ENCODE measurements at regions not wholly inside any gene's neighbourhood (a gene's known extent, or its start where the extent isn't known, plus 50 kb on each side); places are given as distances from the start of the nearest gene placed in this dataset.

DNA sequence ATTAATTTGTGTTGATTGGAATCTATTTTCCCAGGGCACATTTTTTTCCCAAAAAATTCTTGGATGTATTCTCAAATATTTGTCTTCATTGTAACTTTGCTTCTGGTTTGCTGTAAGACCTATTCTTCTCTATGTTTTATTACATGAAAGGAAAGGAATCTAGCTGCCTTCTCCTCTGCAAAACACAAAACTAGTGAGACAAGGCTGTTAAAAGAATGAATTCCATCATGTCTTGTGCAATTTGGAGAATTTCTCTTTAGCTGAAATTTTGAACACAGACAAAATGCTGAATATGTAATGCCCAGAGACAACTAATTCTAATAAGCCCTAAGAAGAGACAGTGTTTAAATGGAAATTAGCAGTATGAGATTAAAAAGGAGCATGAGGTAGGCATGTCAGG, 275.9 kb downstream of the CDH20 start:
- DNase-seq = no peak

DNA sequence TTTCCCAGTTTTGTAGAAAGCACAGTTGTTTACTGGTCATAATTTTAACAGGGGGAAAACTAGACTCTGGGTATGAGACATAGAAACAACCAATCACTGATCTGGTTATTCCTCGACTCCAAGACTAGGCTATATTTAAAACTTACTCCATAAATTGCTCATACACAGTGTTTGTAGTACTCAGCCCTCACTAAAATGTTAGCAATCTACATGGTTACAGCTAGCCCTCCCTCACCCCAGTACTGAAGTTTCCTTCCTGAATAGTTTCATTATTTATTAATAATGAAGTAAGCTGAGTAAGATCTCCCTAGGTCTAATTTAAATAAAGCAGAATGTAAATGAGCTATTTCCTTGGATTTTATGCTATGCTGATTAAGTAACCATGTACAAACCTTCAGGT, 275.1 kb downstream of the CDH20 start:
- DNase-seq = no peak

DNA sequence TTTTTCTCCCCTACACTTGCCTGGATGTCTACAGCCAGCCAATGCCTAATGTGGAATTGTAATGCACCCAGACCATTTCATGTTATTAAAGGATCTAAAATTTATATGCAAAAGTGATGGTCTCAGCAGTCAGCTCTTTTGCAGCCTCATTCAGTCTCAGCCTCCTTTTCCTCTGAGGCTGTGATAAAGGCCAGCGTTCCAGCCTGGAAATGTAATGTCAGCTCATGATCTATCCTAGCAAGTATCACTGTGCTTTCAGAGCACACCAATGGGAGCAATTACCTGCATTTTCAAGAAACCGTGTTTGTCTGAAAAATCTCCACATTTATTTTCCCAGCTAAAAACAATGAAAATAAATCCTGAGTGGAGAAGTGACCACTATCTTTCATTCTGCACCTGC, 274.6 kb downstream of the CDH20 start:
- no peak for DNase-seq

DNA sequence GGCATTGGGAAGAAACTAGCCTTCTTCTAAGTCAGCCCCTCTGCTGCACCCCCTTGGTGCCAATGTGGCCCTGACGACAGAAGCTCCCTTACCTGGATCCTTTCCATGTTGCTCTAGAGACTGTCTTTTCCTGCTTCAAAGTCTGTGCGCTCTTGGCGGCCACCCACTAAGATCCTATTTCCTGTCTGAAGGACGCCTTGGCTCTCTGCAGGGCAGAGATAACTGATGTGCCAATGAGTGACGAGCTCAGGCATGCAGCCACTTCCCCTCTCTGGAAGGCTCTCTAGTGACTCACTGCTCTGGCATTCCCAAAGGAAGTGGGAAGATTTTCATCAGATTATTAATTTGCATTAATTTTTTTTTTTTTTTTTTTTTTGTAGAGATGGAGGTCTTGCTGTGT, 273.5 kb downstream of the CDH20 start:
- DNase-seq = no peak

DNA sequence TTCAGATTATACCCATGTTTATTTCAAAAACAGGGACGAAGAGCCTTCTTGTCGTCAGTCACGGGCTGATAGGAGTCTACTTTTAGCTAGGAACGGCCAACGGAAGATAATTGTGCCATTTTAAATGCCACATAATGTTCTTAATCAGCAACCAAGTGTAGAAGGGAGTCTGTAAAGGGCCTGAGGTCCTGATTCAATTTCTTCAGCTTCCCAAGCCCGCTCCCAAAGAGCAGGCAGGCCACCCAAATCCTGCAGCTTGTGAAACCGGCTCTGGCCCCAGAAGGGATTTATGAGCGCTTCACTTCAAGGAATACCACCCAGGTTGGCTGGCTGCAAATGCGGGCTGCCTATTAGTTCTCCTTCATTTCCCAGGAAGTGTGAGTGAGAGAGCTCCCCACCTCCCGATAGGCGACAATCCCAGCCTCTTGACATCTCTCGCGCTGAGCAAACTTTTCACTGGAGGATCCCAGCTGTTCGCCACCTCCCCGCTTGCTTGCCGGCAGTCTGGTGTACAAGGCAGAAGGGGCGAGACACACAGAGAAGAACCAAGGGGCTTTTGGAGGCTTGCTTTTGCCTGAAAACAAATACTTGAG, 272.9 kb downstream of the CDH20 start:
- no peak for DNase-seq

DNA sequence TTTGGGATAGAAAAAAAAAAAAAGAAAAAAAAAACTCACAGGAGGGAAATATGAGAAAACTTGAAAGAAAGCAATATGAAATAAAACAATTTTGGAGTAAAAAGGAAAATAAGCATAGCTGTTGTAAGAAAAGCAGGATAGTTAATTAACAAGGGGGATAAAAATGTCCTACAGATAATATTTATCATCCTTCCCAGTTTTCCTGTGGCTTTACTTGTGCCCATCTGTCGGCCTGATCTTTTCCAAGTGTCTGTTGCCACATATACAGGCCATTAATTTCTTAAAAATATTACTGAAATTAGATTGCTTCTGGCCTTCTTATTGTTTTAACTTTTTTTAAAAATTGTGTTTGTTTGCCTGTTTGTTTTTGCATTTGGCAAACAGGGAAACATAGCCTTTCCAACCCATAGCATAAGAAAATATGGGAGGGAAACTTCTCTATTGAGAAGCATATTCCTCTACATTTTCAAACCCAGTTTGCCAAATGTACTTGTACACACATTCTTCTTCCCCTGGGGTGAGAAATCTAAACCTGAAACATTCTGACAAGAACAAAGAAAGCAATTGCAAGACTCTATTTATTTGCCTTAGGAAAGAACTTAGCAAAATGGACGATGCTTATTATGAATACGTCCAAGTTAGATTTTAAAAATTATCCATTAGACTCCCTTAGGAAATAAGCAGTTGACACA, 272.3 kb downstream of the CDH20 start:
- no peak for DNase-seq
